GM19023 (cell line): ENCODE measurements at regions not wholly inside any gene's neighbourhood (a gene's known extent, or its start where the extent isn't known, plus 50 kb on each side); places are given as distances from the start of the nearest gene placed in this dataset.

Experiments
- ATAC-seq: cut with Tn5 transposase; IDR thresholded peaks from one replicate; pipeline ENCODE4 v1.9.1; 2021; ENCODE audit warnings: mild to moderate bottlenecking, moderate library complexity; ENCODE audit not compliant: unreplicated experiment

DNA sequence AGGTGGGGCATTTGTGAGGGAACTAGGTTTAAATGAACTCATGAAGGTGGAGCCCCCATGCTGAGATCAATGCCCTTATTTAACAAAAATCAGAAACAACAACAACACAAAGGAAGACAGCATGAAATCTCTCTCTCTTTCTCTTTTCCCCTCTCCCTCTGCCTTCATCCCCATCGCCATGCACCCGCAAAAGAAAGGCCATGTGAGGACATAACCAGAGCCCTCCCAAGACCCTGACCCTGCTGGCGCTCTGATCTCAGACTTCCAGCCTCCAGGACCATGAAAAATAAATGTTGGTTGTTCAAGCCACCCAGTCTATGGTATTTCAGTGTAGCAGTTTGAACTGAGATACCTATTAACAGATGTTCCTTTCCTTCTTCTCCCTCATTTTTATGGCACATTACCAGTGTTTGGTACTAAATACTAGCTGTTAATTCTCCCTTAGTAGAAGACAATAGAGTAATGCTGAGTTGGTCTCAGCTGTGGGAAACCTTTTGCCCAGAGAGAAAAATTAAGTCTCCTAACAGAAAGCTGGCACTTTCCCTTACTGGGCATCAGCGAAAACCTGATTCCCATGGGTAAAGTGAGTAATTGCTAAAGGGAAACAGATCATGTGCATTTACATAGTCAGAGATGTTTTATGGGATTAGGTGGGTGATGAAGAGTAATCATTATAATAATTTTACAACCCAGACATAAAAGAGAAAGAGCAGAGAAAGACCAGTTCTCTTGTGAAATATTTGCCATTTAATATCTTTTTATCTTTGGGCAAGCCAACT is 264.0 kb upstream of the PLEKHG7 start:
- no peak for ATAC-seq

DNA sequence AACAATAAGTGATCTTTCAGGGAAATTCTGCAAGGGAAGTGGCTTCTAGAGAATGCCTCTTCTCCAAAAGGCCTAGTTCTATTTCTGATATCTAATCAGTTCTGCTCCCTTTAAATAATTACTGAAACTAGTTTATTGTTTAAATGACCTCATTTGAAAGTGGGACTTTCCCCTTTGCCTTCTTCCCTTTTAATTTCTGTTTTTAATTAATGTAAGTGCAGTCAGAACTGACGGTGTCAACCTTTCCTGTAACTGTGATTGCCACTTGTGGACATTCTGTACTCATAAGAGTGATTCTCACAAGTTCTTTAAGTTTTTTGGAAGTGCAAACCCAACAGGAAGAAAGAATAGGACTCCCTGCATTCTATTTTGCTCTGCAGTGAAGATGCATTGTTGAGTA is 265.3 kb upstream of the PLEKHG7 start:
- ATAC-seq, result no peak

DNA sequence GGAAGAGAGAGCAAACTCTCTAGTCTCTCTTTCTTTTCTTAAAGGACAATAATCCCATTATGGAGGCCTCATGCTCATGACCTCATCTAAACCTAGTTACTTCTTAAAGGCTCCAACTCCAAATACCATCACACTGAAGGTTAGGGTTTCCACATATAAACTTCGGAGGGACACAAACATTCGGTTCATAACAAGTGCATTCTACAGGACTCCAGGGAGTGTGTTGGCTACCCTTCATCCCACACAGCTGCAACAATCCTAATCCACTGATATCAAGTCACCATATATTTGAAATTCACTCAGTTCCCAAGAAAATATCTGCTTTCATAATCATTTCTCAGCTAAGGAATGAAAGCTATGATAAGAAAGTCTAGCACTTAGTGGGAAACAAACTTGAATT is 265.9 kb upstream of the PLEKHG7 start:
- no peak for ATAC-seq

DNA sequence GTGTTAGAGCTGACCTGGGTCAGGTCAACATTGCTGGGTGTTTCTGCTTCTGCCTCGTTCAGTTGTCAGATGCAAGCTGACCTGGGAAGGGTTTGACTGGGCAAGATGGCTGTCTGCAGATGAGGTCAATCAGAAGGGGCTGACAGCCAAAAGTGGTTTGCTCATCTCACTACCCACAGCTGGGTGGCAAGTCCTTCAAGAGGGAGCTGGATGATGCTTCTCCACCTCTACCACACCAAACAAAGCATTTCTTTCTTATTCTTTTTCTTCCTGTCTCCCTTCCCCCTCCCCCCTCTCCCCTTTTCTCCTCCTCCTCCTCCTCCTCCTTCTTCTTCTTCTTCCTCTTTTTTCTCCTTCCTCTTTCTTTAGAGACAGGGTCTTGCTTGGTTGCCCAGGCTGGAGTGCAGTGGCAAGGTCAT is 268.2 kb upstream of the PLEKHG7 start:
- no peak for ATAC-seq

DNA sequence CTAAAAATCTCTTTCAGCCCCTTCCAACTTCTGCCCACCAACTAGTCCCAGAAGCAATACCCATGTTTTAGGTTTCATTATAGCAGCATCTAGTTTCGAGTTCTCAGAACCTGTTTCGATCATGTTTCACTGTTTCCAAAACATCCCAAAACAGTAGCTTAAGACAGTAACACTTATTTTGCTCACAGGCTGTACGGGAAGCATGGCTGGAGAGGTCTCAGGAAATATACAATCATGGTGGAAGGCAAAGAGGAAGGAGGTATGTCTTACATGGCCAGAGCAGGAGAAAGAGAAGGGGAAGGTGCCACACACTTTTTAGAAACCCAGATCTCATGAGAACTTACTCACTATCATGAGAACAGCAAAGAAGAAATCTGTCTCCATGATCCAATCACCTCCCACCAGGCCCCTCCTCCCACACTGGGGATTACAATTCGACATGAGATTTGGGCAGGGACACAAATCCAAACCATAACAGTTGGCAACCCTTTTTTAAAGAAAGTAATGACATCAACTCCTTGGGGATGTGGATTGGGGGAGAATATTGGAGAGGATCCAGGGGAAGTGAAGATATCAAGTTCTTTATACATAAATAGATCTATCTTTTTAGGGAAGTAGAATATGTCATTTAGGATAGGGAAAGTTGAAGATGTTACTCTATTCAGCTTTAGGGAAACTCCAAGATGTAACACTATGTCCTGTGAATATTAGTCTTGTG is 269.9 kb upstream of the PLEKHG7 start:
- no peak for ATAC-seq

DNA sequence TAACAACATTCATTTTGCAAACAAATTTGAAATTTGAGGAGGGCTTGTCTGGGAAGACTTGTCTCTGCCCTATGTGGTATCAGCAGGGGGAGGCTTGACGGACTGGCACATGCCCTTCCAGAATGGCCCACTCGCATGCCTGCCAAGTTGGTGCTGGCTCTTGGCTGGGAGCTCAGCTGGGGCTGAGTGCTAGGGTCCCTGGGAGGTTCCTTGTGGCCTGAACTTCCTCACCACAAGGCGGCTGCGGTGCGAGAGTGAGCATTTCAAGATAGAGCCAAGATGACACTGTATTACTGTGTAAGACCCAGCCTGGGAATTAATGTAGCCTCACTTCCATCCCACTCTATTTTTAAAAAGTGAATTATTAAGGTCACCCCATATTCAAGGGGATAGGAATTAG is 271.6 kb upstream of the PLEKHG7 start:
- peak; percentile 73 for ATAC-seq

DNA sequence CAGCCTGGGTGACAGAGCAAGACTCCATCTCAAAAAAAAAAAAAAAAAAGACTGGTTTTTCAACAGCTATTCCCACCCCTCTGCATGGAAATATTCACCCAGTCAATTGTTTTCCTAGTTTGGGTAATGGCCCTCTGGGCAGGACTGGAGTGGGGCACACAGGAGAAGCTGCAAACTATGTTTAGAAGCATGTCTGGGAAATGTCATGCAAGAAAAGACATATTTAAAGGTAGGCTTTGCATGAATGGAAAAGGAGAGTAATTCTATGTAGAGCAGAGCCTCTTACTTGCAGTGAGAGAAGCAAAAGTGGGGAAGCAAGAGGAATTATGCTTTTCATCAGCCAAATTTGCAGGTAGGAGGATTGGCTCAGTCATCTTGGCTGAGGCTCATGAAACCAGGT is 276.5 kb upstream of the PLEKHG7 start:
- ATAC-seq, result no peak

DNA sequence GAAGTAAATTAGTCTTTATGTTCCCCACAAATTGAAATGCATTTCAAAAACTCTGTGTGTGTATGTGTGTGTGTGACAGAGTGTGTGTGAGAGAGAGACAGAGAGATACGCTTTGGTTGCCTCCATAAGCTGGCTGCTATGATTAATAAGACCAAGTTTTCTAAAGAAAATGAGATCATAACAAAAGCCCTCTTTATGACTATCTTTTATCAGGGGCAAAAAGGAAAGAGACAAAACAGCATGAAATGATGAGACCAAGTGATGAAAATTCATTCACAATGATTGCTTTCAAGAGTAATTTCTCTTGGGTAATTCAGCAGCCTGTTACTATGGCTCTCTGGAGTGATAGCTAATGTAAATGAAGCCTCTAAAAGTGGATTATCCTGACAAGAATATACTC is 277.6 kb upstream of the PLEKHG7 start:
- ATAC-seq, result no peak

DNA sequence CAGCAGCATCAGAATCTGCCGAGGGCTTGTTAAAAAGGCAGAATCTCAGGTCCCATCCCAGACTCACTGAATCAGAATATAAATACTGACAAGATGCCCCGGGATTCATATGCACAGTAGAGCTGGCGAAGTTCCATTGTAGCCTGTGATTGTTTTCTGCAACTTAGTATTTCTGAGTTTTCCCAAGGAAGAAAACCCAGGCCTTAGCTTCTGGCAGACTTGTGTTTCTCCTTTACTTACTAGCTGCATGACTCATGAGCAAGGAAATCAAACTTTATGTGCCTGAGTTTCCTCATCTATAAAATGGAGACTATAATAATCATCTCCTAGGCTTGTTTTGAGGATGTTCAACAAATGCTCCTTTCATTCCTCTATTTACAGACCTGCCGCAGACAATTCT is 278.5 kb upstream of the PLEKHG7 start:
- no peak for ATAC-seq

DNA sequence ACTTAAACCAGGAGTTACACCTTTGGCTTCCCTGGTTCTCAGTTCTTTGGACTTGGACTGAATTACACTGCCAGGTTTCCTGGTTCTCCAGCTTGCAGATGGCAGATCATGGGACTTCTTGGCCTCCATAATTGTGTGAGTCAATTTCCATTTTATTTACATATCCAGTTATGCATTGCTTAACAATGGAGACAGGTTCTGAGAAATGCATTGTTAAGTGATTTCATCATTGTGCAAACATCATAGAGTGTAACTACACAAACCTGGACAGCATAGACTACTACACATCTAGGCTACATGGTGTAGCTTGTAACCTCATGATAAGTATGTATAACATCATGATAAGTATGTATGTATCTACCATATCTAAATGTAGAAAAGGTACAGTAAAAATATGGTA is 276.1 kb upstream of the BTG1 start:
- ATAC-seq, result no peak

DNA sequence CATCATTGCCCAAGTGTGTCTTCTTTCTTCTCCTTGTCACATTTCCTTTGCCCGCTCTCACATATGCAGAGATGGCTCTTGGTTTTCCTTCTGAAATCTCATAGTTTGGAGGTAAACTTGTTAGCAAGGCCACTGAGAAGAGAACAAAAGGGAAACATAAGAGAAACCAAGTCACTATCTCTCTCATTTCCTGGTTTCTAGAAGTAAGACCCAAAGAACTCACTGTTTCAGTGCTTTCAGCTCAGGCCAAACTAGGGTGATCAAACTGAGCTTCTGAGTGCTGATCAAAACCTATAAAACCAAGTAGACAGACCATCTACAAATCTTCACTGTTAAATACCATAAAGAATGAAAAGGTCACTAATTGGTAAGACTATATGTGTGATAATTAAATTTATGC is 275.4 kb upstream of the BTG1 start:
- no peak for ATAC-seq

DNA sequence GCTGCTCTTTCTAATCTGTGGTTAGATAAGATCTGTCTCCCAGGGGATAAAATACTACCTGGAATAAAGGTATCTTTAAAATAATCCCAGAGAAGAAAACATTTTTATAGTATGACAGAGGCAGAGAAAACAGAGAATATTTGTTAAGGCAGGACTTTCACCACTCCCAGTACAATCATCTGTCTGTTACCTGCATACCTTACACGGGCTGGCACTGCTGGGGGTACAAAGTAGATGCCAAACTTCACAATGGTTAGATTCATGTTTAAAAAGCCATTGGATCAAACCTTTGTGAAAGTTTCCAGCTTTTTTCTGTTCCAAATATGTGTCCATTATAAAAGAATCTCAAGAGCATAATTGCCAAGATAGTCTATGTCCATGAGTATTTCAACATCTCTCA is 273.6 kb upstream of the BTG1 start:
- ATAC-seq, result no peak

DNA sequence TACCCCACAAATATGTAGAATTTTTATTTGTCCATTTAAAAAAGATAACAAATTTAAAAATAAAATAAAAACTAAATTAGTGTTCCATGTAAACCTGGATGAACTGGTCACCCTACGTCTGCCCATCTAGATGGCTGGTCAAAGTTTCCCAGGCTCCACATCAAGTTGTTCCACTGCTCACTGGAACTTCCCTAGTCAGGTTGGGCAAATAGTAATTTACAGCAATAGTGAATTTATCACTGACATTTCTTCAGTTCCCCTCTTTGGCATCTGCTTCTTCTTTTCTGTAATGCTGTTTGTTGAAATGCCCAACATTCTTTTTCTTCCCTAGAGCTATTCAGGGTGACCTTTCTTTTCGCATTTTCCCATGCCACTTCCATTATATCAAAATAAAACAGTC is 272.7 kb upstream of the BTG1 start:
- no peak for ATAC-seq

DNA sequence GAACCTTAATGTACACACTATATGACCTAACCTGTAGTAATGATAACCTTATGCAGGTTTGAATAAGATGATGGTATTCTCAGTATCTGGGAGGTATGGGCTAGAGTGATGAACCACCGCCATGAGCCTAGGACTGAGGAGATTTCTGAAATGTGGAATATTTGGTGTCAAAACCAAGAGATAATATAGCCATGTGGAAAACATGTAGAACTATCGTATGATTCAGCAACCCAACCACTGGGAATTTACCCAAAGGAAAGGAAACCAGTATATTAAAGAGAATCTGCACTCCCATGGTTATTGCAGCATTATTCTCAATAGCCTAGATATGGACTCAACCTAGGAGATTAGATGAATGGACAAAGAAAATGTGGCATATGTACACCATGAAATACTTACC is 271.7 kb upstream of the BTG1 start:
- ATAC-seq, result no peak

DNA sequence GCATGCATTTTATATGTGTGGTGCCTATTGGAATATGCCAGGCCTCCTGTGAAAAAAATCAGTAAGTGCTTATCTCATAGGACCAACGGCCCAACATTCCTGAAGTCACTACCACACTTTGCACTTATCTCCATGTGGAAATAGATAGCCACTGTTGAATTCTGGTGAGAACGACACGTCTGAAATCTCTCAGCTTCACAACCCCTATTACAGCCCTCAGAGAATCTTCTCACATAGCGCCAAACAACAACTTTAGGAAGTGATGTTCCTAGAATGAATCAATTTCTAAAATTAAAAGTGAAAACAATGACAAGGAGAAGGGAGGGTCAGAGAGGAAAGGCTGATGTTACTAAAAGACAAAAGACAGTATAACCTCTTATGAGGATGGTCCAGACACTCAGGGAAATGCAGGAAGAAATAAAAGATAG is 270.8 kb upstream of the BTG1 start:
- no peak for ATAC-seq

DNA sequence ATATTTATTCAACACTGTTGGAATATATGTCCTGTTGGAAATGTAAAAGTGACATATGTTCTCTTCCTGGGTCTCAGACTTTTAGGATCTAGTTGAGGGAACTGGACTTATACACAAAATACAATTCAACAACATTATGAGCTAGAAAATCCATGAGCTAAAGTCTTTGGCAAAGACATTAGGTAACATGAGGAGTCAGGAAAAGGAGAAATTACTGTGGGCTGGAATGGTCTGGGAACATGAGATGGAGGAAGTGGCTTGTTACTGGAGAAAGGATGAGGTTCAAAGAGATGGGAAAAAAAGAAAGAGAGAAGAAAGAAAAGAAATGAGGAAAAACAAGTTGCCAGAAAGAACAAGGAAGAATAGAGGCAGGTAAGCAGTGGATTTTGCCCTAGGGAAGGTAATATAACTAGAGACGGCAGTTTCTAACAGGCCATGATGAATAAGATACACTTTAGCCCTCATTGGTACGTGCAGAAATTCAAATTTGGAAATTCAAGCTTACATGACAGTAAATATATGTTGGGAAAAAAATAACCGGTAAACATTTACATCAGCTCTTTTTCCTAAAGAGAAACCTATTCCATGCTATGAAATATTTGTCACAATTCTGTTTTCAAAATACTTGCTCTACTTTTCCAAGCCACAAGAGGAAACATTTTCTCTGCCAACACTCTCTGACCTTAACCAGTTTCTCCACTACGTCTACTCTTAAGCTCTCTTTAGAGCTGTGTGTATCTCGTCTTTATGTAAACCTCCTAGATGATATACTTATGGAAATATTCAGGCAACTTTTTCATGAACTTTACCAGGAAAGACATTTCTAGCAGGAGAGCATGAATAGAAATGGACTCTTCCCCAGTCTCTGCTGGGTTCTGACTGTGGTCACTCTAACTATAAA is 268.8 kb upstream of the BTG1 start:
- no peak for ATAC-seq

DNA sequence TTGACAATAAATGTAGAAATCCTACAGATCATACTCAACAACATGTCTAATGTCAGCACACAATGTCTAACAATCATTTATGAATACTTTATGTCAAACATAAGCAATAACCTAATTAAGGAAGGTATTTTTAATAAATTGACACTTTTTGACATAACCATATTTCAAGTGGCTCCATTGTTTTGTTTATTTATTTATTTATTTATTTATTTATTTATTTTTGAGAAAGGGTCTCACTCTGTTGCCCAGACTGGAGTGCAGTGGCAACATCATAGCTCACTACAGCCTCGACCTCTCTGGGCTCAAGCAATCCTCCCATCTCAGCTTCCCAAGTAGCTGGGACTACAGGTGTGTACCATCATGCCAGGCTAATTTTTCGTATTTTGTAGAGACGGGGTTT is 267.6 kb upstream of the BTG1 start:
- no peak for ATAC-seq

DNA sequence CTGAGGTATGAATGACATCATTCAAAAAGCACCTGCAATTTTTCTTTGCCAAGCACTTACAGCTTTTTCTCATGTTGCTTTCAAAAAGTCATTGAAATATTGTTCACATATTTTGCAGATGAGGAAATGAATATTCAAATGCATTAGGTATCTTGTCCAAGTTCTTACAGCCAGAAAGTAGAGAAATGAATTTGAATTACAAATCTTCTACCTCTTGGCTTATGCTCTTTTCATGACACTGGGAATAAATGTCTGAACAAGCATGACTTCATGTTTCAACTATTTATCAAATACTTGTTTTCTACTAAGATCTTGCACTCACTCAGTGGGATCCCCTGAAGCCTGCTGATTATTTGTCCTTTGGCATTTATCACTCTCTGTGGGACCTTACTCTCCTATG is 267.2 kb upstream of the BTG1 start:
- ATAC-seq, result no peak

DNA sequence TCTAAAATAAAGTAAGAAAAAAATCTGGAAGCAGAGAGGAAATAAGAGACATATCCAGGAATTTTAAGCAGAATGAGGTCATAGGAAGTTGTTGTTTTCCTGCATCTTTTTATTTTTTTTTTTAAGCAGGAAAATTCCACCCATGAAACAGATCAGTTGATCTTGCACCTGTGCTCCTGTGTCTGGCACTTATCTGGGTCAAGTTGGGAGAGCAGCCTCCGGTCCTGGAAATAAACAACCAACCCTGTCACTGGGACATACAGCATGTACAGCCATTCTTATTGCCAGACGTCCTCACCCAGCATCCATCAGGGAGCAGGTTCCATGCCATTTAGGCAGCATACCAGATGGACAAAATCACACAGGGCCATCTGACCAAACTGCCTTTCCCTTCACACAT is 266.0 kb upstream of the BTG1 start:
- no peak for ATAC-seq

DNA sequence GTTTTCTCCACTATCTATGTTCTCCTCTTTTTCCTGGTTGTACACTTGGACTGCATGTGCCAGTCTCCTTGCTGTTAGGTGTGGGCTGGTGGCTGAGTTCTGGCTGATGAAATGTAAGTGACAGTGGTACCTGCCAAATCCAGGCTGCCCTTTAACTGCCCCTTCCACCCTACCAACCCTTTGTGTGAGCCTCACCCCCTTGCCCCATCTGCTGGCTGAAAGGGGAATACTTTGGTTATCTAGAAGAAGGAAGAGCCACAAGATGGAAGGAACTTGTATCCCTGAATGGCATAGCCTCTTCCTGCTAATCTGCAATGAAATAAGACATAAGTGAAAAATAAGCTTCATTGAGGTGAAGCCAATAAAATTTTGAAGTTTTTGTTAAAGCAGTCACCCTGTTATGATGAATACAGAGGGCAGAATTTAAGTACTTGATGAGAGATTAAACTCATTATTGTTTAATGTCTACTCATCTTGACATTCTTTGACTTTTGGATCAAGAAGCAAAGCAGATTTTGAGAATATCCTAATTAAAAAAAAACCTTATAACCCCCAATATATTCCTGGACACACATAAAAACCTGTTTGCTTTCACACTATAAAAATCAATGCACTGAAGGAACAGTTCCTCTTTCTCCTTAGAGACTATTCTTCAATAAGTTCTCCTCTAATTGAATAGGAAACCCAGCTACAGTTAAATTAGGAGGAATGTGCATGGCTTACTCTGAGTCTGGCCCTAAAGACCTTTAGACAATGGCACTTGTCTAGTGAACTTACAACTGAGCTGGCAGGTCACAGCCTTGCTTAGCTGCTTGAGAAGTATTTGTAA is 262.6 kb upstream of the BTG1 start:
- no peak for ATAC-seq
